ENCODE measurements at regions not wholly inside any gene's neighbourhood (a gene's known extent, or its start where the extent isn't known, plus 50 kb on each side); places are given as distances from the start of the nearest gene placed in this dataset.

DNA sequence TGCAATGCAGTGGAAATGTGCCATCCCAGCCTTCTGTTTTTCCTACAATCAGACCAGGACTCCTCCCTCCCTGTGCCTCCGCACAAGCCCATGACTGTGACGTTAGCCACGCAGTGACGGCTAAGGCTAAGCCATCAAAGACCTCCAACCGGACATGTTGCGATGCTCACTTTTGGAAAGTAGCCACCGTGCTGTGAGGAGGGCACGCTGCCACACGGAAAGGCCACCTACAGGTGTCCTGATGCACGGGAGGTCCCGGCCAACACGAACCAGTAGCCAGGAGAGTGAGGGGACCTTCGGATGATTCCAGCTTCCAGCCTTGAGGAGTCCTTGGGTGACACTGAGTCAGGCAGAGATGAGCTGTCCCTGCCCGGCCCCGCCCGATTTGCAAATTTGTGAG, 53.9 kb downstream of the FOXL1 start:
- DNase-seq (ENCODE audit: low read depth in 4 of 4, low spot score in 1 of 4) = no peak

DNA sequence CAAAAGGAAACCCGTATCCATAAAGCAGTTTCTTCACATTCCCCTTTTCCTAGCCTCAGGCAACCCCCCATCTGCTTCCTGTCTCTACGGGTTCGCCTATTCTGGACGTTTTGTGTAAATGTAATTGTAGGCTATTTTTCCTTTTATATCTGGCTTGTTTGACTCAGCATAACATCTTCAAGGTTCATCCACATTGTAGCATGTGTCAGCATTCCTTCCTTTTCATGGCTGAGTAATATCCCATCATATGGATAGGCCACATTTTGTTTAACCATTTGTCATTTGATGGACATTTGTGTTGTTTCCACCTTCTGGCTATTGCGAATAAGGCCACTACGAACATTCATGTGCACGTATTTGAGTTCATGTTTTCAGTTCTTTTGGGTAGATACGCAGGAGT, 54.6 kb downstream of the FOXL1 start:
- no peak for DNase-seq (ENCODE audit: low read depth in 4 of 4, low spot score in 1 of 4)

DNA sequence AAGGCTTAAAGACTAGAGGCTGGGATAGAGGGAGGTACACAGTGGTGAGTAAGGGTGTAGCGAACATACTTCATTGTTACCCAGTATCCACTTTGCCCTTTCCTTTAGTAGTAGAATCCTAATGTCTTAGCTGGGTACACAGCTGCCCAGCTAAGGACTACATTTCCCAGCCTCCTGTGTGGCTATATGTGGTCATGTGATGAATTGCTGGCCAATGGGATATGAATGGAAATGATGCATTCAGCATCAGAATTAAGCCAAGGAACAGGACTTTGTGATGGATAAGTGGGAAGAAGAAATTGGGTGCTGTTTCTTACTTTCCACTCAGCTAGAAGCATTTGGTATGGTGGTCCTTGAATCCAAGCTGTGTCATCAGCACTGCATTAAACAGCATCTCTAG, 55.9 kb downstream of the FOXL1 start:
- DNase-seq (ENCODE audit: low read depth in 4 of 4, low spot score in 1 of 4) = no peak

DNA sequence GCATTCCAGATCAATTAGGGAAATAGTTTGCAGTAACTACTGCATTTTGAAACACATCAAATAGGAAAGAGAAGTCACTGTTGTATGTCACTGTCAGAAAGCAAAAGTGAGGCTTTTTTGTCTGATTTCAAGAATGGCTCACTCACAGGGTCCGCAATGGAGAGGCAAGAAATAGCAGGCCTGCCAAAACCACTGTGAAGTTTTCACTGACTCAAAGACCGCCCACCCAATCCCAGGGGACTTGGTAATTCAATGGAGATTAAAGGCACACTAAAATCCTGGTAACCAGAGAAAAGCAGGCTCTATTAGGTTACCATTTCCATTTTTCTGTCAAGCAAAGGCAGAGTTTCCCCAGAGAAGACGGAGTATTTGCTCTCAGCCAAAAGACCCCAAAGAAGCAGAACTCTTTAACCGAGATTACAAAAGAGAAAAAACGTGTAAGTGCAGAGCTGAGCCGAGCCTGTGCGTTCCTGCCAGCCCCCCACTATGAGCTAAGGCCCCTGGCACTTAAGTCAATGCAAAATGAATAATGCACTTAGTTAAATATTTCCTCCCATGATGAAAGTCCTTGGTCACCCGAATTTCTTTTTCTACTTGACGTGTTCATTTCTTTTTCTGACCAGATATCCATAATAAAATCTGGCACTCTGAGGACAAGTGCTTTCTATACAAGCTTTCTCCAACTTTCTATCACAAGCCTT, 57.0 kb downstream of the FOXL1 start:
- no peak for DNase-seq (ENCODE audit: low read depth in 4 of 4, low spot score in 1 of 4)

DNA sequence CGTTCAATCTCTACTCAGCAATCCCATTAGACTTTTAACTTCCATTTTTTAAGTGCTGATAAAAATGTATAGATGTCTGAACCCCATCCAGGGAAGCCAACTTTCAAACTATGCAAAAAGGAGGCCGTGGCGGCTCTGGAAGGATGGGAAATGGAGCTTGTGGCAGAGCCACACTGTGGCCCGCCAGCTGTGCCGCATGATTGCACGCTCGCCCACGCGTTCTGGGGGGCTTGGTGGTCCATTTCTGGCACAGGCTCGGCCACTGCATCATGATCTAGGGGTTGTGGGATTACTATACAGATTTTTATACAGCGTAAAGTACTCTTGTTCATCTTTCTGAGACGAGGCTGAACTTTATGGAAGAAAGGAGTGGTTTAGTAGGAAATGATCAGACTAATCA, 57.6 kb downstream of the FOXL1 start:
- DNase-seq (ENCODE audit: low read depth in 4 of 4, low spot score in 1 of 4) = no peak

DNA sequence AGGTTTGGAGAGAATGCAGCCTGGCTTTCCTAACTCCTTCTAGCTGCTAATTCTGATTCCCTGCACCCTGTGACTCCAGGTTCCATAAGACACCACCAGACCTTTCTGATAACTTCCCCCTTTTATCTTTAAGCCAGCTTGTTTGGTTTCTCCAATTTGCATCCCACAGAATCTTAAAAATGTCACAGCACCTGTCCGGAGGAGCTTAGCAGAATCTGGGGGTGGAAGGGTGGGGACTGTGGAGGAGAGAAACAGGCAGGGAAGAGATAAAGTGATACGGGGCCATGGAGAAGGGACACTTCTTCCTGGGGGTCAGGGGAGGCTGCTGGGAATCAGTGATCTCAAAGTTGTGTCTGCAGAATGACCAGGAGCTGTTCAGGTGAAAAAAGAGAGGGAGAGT, 59.4 kb downstream of the FOXL1 start:
- DNase-seq (ENCODE audit: low read depth in 4 of 4, low spot score in 1 of 4) = no peak

DNA sequence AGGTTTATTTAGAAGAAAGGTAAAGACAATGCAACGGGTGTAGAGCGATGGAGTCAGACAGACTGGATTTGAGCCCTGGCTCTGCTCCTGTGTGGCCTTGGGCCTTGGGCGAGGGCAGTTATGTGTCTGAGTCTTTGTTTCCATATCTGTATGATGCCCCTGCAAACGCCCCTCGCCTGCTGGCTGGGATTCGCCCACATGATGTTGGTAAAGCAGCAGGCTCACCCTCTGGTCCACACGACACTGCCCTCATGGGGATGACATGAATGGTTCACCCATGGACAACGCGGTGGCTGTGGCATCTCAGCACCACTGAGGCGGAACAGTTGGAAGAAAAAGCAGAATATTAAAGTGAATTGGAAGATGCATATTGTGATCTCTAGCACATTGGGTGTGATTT, 60.3 kb downstream of the FOXL1 start:
- no peak for DNase-seq (ENCODE audit: low read depth in 4 of 4, low spot score in 1 of 4)

DNA sequence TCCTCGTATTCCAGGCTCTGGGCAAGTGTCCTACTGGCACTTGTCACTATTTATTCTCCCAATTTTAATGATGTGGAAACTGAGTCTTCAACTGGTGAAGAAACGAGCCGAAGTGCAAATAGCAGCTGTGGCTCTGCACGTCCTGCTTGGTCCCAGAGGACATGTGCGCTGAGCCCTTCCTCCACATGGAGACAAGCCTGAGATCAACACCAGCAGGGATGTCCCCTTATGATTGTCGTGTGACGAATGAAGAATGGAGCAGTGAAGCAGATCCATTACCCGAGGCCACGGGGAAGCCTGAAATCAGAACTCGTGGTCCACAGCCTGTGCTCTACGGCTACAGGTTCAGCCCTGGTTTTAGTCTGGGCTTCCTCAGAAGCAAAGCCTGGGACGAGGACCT, 61.0 kb downstream of the FOXL1 start:
- no peak for DNase-seq (ENCODE audit: low read depth in 4 of 4, low spot score in 1 of 4)

DNA sequence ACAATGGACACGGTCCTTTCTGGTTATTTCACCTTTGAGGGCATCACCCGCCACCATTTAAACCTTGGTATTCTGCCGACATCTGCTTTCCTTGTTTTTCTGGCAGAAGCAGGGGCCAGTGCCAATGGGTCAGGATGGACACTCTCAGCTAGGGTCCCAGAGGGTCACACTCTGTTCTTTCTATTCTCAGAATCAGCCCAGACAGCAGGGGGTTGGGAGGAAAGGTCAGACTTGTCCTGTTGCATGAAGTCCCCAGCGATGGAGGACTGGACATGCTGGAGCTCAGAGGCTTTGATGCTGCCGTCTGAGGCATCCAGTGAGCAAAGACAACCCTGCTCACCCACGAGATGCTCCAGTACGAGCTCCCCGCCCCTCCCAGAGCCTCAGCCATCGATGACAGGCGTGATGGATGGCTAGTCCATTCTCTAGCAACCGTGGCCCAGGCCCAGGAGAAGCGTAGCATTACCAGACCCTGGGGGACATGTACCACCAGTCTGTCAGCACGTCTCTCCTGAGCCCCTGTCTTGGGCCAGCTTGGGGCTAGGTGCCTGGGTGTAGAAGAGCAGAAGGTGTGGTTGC, 62.0 kb downstream of the FOXL1 start:
- DNase-seq (ENCODE audit: low read depth in 4 of 4, low spot score in 1 of 4) = no peak

DNA sequence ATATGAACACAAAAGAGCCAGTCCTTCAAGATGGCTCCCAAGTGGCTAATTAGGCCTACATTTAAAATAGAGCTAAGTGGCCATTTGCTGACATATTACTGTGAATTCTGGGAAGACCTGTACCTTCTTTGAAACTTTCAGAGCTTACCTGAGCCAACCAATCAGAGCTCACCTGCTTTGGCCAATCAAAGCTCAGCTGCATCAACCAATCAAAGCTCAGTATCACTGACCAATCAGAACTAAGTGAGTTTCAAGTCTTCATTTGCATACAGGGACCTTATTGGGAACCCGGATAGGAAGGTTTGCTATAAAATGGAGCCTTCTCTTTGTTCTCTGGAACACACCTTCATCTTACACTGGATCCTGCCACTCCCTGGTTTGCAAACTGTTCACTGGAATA, 63.7 kb downstream of the FOXL1 start:
- DNase-seq (ENCODE audit: low read depth in 4 of 4, low spot score in 1 of 4) = no peak

DNA sequence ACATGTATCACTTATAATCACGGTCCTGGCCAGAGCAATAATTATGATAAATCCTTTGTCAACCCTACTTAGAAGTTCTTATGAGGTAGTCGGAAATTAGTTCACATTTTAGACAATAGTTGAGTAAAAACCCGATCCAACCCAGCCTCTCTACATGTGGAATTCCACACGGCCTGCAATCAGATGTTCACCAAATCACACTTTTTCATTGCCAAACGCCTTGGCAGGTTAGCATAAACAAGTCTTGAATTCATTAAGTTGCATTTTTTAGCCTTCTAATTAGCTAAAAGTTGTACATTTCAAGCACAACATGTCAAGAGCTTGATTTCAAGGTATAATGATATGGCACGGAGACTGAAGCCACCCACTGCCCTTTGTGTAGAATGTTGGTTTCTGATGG, 65.3 kb downstream of the FOXL1 start:
- no peak for DNase-seq (ENCODE audit: low read depth in 4 of 4, low spot score in 1 of 4)

DNA sequence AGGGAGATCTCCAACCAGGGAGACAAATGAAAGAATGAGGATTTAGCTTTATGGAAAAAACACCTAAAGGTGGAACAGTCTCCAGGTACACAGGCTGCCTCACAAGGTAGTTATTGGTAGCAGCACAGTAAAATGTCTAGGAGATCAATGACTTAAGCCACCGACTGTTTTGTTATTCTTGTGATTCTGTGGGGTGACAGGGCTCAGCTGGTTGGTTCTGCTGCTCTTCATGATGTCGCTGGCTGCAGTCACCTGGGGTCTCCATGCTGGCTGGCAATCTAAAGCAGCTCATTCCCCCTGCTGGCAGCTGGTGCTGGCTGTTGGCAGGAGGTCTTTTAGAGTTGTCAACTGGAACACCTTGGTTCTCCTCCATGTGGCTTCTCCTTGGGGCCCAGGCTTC, 69.2 kb downstream of the FOXL1 start:
- DNase-seq (ENCODE audit: low read depth in 4 of 4, low spot score in 1 of 4) = no peak

DNA sequence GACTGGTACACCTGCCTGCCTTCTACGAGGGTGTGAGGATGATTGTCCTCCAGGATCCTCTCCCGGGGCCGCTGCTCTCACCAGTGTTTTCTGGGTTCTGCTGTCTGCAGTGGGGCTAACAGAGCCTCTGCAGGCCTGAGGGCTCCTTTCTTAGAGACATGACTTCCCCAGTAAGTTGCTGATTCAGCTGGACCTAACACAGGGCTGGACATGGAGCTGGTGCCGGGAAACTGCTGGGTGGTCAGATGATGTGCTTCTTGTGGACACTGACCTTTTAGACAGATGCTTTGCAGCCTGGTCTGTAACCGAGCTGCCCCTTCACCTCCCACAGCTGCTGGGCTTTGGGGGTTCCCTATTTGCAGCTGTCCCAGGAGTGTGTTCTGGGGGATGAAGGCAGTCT, 71.5 kb downstream of the FOXL1 start:
- DNase-seq (ENCODE audit: low read depth in 4 of 4, low spot score in 1 of 4) = no peak

DNA sequence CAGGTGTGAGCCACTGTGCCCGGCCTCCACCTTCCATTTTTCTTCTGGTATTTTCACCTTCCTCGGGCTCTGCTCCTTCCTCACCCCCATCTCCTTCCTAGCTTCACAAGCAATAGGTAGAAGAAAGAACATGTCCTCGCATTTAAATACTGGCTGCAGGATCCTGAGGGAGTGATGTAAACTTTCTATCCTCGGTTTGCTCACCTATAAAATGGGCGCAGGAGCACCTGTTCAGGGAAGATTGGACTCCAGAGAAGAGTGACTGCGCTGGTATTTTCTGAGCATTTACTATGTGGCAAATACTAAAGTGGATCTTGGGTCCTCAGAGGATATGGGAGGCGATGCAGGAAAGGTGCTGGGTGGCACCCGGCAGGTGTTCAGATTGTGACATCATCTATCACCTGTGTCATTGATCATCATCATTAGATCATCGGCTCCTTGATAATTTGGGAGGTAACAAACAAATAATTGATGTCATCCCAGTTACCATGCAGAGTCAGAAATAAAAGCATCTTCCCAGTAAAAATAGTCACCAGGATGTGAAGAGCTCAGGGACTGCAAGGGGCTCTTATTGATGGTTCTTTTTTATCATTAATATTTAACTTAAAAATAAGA, 72.8 kb downstream of the FOXL1 start:
- DNase-seq (ENCODE audit: low read depth in 4 of 4, low spot score in 1 of 4) = no peak

DNA sequence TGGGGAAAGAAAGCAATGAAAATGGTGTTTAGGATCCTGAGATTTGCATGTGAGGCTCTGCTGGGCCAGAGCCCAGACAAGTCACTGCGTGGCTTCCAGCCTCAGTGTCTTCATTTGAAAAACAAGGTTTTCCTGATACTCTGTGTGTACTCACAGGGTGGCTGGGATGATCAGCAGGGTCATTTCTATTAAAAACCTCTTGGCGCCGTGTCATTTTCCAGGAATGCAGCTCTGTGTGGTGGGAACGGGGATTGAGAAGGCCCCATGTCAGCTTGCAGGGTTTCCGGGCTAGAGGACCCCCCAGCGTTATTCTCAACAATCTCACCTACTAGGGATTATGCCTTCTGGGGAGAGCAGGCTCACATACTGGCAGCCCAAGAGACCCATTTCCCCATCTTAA, 73.5 kb downstream of the FOXL1 start:
- no peak for DNase-seq (ENCODE audit: low read depth in 4 of 4, low spot score in 1 of 4)

DNA sequence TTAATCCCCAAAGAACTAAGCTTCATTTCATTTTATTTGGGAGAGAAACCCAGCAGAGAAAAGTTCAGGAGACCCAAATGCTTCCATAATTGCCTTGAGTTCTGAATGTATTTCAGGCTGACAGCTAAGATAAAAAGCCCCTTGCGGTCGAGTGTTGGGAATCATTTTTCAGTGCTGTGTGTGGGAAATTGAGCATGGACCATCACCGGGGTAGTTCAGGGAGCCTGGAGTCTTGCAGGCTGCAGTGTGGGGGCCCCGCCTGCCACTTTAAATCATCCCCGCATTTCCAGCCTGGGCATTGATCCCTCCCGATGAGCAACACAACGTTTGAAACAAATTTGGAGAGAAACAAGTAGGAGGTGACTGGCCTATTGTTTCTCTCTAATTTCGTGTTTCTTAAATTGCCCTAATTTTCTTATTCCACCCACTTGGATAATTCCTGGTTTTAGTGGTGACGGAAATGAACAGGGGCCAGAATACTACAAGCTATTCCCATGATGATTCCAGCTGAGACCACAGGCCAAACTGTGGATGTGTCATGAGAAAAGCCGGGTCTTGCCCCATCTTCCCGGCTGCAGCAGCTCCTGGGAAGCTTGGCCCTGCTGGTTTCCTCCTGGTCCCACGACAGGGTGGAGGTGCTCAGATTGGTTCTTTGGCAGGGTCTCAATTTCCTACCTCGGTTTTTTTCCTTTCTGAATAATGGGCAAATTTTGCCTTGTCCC, 75.1 kb downstream of the FOXL1 start:
- no peak for DNase-seq (ENCODE audit: low read depth in 4 of 4, low spot score in 1 of 4)

DNA sequence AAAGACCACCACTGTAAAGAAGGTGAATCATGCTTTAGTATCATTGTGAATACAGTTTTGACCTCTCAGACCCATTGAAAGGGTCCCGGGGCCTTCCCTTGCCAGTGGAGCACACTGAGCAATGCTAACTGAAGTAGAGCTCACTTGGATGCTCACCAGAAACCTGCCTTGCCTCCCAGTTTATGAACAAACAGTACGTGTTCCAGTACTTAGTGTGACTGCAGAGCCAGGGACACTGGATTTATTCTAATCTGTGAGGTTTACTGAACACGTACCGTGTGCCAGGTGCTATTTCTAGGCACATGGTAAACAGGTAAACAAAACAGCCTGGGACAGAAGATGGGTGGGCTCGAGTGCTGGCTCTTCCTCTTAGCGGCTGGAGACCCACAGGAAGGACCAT, 79.6 kb downstream of the FOXL1 start:
- no peak for DNase-seq (ENCODE audit: low read depth in 4 of 4, low spot score in 1 of 4)

DNA sequence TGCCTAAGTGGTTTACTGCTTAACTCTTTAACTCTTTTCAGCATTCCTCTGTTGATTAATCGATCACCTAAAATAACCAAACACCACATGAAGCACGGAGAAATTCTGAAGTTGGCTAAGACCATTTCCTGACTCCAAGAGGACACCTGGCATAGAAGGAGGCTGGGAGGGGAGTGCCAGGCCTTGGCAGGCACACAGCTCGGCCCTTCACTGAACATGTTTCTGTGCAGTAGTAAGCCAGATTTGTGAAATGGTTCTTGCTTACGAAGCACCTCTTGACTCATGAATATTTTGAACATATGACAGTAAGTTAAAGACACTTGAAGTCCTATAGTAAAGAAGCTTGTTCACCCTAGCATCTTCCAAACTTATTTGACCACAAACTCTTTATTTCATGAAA, 82.3 kb downstream of the FOXL1 start:
- DNase-seq (ENCODE audit: low read depth in 4 of 4, low spot score in 1 of 4) = no peak

DNA sequence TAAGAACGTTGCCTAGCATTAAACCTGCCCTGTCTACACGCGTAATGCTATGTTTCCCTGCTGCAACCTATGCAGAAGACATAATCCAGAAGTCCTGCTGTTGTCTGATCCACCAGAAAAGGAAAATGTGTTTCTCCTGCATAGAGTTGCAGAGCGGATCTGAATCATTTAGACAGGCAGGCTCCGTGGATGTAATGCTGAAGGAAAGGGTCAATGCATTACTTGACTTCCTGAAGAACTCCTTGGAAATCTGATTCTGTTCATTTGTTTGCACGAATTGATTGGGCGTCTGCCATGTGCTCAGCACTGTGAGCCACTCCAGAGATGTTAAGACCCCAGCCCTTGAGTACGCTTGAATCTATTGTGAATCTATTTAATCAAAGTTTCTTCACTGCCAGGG, 83.4 kb downstream of the FOXL1 start:
- no peak for DNase-seq (ENCODE audit: low read depth in 4 of 4, low spot score in 1 of 4)

DNA sequence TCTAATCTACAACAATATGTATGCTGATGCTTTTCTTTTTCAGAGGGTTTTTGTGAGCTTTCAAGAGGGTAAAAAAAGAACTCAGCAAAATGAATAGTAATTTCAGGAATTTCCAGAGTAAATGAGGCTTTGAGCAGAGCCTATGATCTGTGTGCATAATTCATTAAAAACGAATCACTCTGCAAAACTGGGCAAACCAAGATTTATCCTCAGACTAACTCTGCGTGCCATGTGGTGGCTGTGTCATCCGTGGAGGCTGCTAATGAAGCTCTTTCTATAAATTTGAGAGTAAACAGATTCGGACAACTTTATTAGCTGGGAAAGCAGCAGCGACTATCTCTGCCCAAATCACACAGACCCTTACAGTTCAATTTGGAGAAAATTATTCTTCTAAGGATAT, 83.8 kb downstream of the FOXL1 start:
- DNase-seq (ENCODE audit: low read depth in 4 of 4, low spot score in 1 of 4) = no peak

DNA sequence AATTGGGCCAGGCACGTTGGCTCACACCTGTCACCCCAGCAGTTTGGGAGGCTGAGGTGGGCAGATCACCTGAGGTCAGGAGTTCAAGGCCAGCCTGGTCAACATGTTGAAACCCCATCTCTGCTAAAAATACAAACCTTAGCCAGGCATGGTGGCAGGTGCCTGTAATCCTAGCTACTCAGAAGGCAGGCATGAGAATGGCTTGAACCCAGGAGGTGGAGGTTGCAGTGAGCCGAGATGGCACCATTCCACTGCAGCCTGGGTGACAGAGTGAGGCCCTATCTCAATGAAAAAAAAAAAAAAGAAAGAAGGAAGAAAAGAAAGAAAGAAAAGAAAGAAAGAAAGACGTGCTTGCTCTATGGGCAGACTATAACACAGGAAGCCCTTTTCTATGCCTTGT, 84.4 kb downstream of the FOXL1 start:
- no peak for DNase-seq (ENCODE audit: low read depth in 4 of 4, low spot score in 1 of 4)
